Sigmoid colon (tissue), 6 donors: ENCODE measurements at regions not wholly inside any gene's neighbourhood (a gene's known extent, or its start where the extent isn't known, plus 50 kb on each side); places are given as distances from the start of the nearest gene placed in this dataset.

Experiments used
- DNase-seq: peaks from one replicate; pipeline ENCODE4 v3.0.0-alpha.2; 2019
- H3K27ac ChIP-seq, 4 donors: fragments of 200-600 bp; sonication (generic); one replicate each; pipeline ENCODE4 v1.5.1; 2016 to 2019; ENCODE audit warnings: mild to moderate bottlenecking in 1 of 4
- H3K27me3 ChIP-seq, 3 donors: fragments of 200-600 bp; sonication (generic); one replicate each; pipeline ENCODE4 v1.5.1; 2019; ENCODE audit warnings: mild to moderate bottlenecking in 1 of 3
- H3K36me3 ChIP-seq, 4 donors: fragments of 200-600 bp; sonication (generic); one replicate each; pipeline ENCODE4 v1.5.1; 2016 to 2019
- H3K4me1 ChIP-seq, 4 donors: fragments of 200-600 bp; sonication (generic); one replicate each; pipeline ENCODE4 v1.5.1; 2017 to 2019
- H3K4me3 ChIP-seq, 4 donors: fragments of 200-600 bp; sonication (generic); one replicate each; pipeline ENCODE4 v1.5.1; 2017 to 2019; ENCODE audit warnings: mild to moderate bottlenecking in 2 of 4, moderate library complexity in 1 of 4
- H3K9me3 ChIP-seq, 4 donors: fragments of 200-600 bp in 3 of 4; sonication (generic) in 3 of 4; one replicate each; pipeline versions ENCODE4 v1.5.1 to v1.6.1; 2013 to 2019
- EP300 ChIP-seq, 4 donors: sonication (generic); formaldehyde crosslinking; IDR thresholded peaks; one replicate each; pipeline ENCODE4 v1.6.1; 2017; ENCODE audit warnings: antibody characterized with exemption in 4 of 4
- POLR2A ChIP-seq, 2 donors: fragments of 450-650 bp; IDR thresholded peaks; one replicate each; pipeline ENCODE4 v1.6.1; 2016; ENCODE audit warnings: antibody characterized with exemption in 2 of 2, mild to moderate bottlenecking in 2 of 2, moderate library complexity in 2 of 2
- POLR2AphosphoS5 ChIP-seq, 4 donors: sonication (generic); formaldehyde crosslinking; IDR thresholded peaks; one replicate each; pipeline ENCODE4 v1.6.1; 2017; ENCODE audit warnings: antibody characterized with exemption in 4 of 4
- WGBS, 2 donors: extraction: QIAGEN DNeasy Blood & Tissue Kit; methylation state at CpG; one replicate each; pipeline ENCODE4 v1.1.7; 2013; 5-methylcytosine and 5-hydroxymethylcytosine counted together
- intact Hi-C: fragments of 100-400 bp; cut with DNase I; formaldehyde crosslinking; loops from one replicate; pipeline ENCODE4 v1.15.1; 2023
- TF ChIP-seq, protein P1 (sequence below), 4 experiments: fragments of 450-650 bp in 3 of 4; fragments of 200-600 bp in 1 of 4; IDR thresholded peaks; one replicate each; pipeline ENCODE4 v1.5.1; 2016 to 2019; ENCODE audit warnings: antibody characterized with exemption in 4 of 4, mild to moderate bottlenecking in 3 of 4, moderate library complexity in 2 of 4
- donor health status: healthy with polysubstance abuse.
- donor health status: healthy.

DNA sequence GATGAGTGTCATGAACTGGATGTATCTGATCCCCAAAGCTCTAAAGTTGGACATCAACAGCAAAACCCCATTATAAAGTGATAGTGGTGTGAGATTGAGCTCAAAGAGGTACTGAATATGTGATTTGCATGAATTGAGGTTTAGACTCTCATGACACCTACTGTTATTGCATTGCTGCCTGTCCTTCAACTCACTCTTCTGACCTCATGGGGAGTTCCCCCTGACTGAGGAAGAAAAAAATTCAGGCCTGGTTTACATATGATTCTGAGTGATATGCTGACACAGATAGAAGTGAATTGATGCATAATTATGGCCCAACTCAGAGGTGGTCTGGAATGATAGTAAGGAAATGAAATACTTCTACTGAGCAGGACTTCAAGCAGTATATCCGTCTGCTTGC lies 76.2 kb upstream of the CHD1 start:
- Histone ChIP-seq H3K4me3 (no peak overlapping the region), H3K36me3 (no peaks in the 10 kb centered on the region), H3K27me3 (no peaks in the 10 kb centered on the region), H3K9me3 (no peaks in the 10 kb centered on the region), H3K4me1 (no peaks in the 10 kb centered on the region), H3K27ac (no peak overlapping the region)
- TF ChIP-seq POLR2A (IDR thresholded peaks at IDR 0.05) (no peak), EP300 (IDR thresholded peaks at IDR 0.05) (no peak)
- TF ChIP-seq, protein P1, sequence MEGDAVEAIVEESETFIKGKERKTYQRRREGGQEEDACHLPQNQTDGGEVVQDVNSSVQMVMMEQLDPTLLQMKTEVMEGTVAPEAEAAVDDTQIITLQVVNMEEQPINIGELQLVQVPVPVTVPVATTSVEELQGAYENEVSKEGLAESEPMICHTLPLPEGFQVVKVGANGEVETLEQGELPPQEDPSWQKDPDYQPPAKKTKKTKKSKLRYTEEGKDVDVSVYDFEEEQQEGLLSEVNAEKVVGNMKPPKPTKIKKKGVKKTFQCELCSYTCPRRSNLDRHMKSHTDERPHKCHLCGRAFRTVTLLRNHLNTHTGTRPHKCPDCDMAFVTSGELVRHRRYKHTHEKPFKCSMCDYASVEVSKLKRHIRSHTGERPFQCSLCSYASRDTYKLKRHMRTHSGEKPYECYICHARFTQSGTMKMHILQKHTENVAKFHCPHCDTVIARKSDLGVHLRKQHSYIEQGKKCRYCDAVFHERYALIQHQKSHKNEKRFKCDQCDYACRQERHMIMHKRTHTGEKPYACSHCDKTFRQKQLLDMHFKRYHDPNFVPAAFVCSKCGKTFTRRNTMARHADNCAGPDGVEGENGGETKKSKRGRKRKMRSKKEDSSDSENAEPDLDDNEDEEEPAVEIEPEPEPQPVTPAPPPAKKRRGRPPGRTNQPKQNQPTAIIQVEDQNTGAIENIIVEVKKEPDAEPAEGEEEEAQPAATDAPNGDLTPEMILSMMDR (IDR thresholded peaks at IDR 0.05), result no peak
- WGBS, 2 donors, result 59 to 95% methylated on average over 1 of the region's 1 CpG
- no peak for DNase-seq
- intact Hi-C loops, result no loop called here

DNA sequence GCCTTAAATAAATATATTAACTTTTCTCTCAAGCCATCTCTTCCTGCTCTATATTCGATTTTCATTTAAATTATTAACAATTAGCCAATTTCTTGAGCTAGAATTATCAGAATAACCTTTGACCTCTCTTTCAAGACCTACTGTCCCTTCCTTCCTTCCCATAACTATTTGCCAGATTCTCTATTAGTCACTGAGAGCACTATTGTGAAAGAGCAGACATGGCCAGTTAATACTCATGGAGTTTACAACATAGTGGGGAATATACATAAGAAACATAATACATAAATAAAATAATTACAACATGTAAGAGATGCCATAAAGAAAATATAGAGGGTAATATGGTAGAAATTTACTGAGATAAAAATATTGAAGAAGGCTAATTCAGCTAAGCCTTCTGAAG lies 72.1 kb upstream of the CHD1 start:
- Histone ChIP-seq H3K4me1 (no peaks in the 10 kb centered on the region), H3K4me3 (no peak overlapping the region), H3K9me3 (no peaks in the 10 kb centered on the region), H3K27me3 (no peaks in the 10 kb centered on the region), H3K27ac (no peak overlapping the region), H3K36me3 (no peaks in the 10 kb centered on the region)
- WGBS, 2 donors, result 90 to 91% methylated on average over 1 of the region's 1 CpG
- intact Hi-C loops, result no loop called here
- no peak for DNase-seq
- TF ChIP-seq POLR2AphosphoS5 (IDR thresholded peaks at IDR 0.05) (no peak), EP300 (IDR thresholded peaks at IDR 0.05) (no peak), POLR2A (IDR thresholded peaks at IDR 0.05) (no peak)
- TF ChIP-seq, protein P1 (IDR thresholded peaks at IDR 0.05), result no peak

DNA sequence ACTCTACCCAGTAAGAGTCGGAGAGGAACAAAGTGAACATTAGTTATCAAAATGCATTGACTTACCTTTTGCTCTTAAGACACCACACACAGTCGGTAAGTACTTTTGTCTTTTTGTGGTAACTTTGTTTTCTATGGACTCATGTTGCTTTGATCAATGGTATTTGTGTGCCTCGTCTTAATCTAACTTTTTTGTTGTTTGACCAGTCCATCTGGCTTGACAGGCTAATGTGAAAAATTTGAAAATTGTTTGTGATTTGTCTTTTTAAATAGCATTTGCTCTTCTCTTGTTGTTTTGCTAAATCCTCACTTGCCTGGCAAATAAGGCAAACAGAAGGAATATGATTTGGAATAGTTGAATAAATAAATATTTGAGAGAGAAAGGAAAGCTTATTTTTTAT lies 71.4 kb upstream of the CHD1 start:
- no peaks in the 10 kb centered on the region for H3K27me3 ChIP-seq
- H3K9me3 ChIP-seq, result no peaks in the 10 kb centered on the region
- 89 to 91% methylated on average over 3 of the region's 3 CpGs for WGBS, 2 donors
- intact Hi-C loops, result no loop called here
- no peak overlapping the region for H3K4me3 ChIP-seq
- H3K4me1 ChIP-seq, result no peaks in the 10 kb centered on the region
- H3K36me3 ChIP-seq, result no peaks in the 10 kb centered on the region
- no peak overlapping the region for H3K27ac ChIP-seq
- TF ChIP-seq, protein P1 (IDR thresholded peaks at IDR 0.05), result no peak
- no peak for TF ChIP-seq POLR2AphosphoS5 (IDR thresholded peaks at IDR 0.05)
- no peak for TF ChIP-seq EP300 (IDR thresholded peaks at IDR 0.05)
- no peak for TF ChIP-seq POLR2A (IDR thresholded peaks at IDR 0.05)
- no peak for DNase-seq

DNA sequence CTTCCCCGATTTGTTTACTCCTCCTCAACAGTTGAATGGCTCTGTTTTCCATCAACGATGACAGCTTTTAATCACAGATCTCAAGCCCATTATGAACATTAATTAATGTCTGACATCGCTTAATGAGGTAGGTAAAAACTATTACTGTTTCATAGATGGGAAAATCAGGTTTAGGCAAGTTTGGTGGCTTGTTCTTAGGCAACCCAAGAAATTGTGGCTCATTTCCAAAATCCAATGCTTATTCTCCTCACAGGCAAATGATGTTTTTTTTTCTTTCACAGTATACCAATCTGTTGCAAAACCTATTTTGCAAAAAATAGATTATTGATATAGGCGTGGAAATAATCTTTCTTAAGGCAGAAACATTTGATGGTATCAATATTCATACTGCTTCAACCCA lies 70.8 kb upstream of the CHD1 start:
- no peaks in the 10 kb centered on the region for H3K9me3 ChIP-seq
- no peak for TF ChIP-seq EP300 (IDR thresholded peaks at IDR 0.05)
- no peak for TF ChIP-seq POLR2A (IDR thresholded peaks at IDR 0.05)
- TF ChIP-seq, protein P1 (IDR thresholded peaks at IDR 0.05), result no peak
- TF ChIP-seq POLR2AphosphoS5 (IDR thresholded peaks at IDR 0.05), result no peak
- H3K4me1 ChIP-seq, result no peaks in the 10 kb centered on the region
- WGBS, 2 donors, result 90 to 93% methylated on average over 4 of the region's 4 CpGs
- DNase-seq, result no peak
- intact Hi-C loops, result no loop called here
- no peak overlapping the region for H3K27ac ChIP-seq
- H3K27me3 ChIP-seq, result no peaks in the 10 kb centered on the region
- no peak overlapping the region for H3K4me3 ChIP-seq
- no peaks in the 10 kb centered on the region for H3K36me3 ChIP-seq

DNA sequence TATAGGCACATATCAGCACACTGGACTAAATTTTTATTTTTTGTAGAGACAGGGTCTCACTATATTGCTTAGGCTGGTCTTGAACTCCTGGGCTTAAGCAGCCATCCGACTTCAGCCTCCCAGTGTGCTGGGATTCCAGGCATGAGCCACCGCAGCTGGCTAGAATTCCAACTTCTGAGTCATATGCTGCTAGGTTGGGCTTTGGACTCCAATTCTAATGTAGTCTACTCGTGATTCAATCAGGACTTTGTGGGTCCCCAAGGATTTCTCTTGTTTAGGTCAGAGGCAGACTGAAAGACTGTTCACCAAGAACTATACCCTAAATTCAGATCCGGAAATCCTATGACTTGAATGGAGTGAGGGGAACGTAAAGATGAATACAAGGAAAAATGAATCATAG lies 68.2 kb upstream of the CHD1 start:
- H3K27ac ChIP-seq, result no peak overlapping the region

More for the DNA sequence above, 68.2 kb upstream of the CHD1 start:
- no peaks in the 10 kb centered on the region for H3K9me3 ChIP-seq
- no peak for TF ChIP-seq EP300 (IDR thresholded peaks at IDR 0.05)
- TF ChIP-seq POLR2A (IDR thresholded peaks at IDR 0.05), result no peak
- no peaks in the 10 kb centered on the region for H3K4me1 ChIP-seq
- no peaks in the 10 kb centered on the region for H3K36me3 ChIP-seq
- no peak for DNase-seq
- H3K4me3 ChIP-seq, result no peak overlapping the region
- WGBS, 2 donors, result 93 to 94% methylated on average over 5 of the region's 5 CpGs
- intact Hi-C loops, result no loop called here
- peaks cover 0 to 1% (median 0%) of the 10 kb centered on the region in 3 donors for H3K27me3 ChIP-seq
